ENCODE measurements at regions not wholly inside any gene's neighbourhood (a gene's known extent, or its start where the extent isn't known, plus 50 kb on each side); places are given as distances from the start of the nearest gene placed in this dataset.

GRCh38 chr16:73286346-73287267, 238.7 kb upstream of the ZFHX3 start:
- no peak for DNase-seq

DNA sequence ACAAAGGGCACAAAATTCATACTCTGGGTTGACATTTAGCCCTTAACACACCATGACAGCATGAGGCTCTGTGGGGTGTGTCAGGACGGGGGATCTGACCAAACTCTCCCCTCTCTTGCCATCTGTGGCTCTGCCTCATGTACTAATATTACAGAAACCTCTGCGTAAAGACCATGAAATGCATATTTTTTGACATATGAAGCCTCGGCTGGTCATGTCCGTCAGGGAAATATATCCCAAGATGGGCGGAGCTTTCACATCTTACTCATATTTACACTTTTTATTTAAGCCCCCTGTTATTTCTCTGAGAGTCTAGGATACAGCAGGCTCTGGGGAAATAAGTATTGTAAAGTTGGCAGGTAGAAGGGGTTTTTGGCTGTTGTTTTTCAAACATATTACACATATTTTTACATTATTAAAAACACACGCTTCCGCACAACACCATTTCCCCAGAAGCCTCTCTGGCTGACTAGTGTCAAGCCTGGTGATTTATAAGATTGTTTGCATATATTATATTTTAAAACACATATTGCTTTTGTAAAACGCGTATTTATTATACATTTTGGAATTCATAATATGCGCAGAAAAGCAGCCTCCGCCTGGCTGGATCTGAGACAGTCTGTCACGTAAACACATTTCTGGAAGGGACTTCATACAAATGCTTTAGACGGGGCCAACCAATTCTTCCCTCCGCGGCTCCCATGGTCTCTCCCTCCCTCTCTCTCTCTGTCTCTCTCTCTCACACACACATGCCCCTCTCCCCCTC, 237.7 kb upstream of the ZFHX3 start:
- DNase-seq: no peak

DNA sequence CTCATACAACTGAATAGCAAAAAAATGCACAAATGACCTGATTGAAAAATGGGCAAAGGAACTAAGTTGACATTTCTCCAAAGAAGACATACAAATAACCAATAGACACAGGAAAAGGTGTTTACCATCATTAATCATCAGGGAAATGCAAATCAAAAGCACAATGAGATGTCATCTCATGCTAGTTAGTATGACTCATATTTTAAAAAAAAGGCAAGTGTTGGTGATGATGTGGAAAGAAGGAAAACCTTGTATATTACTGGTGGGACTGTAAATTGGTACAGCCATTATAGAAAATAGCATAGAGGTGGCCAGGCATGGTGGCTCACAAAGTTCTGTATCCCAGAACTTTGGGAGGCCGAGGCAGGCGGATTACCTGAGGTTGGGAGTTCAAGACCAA, 232.5 kb upstream of the ZFHX3 start:
- DNase-seq: no peak

- no peak for DNase-seq
These were observed 231.5 kb upstream of the ZFHX3 start for GRCh38 chr16:73279451-73279850.

DNA sequence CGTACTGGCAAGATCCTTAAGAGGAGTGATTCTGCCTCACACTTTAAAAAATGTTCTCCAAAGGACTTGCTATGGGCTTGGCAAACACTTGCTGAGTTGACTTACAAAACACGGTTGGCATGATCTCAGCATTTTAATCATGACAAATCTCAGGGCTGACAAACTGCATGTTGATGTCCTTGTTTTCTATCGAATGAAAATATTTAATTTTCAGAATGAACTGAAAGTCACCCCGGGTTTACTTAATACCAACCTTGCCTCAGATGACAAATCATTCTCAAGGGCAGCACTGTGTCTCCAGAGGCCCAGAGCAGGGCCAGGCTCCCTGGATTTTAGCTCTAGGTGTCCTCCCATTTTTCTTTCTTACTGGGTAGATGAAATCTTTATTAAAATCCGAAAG, 229.1 kb upstream of the ZFHX3 start:
- DNase-seq: no peak

DNA sequence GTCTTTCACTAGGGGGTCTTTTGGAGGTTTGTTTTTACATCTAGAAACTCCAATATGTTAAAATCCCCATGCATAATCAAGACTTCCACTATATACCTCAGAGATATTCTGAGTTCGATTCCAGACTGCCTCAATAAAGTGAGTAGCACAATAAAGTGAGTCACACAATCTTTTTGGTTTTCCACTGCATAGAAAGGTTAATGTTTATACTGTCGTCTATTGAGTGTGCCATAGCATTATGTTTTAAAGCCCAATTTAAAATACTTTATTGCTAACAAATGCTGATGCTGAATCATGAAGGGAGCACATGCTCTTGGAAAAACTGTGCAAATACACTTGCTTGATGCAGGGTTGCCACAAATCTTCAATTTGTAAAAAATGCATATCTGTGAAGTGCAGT, 227.5 kb upstream of the ZFHX3 start:
- no peak for DNase-seq

DNA sequence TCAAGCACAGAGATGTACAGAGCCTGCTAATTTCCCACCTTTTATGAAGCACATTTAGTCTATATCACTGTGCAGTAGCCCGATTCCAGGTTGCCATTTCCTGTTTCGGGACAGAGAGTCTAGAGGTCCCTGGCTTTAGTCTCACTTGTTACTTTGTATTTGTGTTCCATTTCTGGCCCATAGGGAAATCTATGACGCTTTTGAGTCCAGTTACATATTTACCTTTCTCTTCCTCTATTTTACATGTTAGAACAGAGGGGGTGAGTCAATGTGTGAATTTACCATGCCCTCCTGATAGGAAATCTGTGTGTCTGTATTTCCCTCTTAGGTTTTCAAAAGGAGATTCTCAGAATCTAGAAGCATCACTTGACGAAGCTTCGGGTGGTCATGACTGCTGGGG, 227.1 kb upstream of the ZFHX3 start:
- no peak for DNase-seq

DNA sequence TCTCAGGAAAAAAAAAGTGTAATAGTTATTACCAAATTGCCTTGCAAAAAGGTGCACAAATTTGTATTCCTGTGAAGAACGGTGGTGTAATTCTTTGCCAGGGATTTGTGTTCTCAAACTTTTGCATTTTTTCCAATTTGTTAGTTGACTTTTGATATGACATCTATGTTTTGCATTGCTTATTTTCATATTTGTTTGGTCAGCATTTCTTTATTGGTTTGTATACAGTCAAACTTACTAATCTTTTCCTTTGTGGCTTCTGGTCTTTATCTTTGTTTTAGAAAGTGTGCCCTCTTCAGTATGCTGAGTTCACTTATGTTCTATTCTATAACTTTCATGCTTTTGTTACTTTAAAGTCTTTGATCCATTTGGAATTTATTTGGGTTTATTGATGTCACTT, 226.2 kb upstream of the ZFHX3 start:
- no peak for DNase-seq

- DNase-seq: no peak
These were observed 220.6 kb upstream of the ZFHX3 start for GRCh38 chr16:73268366-73268993.

DNA sequence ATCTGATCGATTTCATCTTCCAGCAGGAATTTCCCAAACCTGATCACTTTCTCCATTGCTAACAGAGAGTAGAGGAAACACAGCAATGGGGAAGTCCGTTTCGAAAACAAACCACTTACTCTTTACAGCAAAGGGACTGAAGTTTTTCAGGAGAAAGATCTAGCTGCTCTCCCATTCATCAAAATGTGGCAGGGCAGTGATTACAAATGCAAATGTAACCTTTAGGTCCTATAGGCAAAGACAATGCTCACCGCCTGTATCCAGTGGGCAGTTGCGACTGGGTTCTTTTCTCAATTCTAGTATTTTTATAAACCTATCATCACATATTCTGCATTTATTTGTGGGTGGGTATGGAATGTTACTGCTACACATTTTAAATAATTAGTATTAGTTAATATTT, 218.0 kb upstream of the ZFHX3 start:
- DNase-seq: no peak

- DNase-seq: no peak
These were observed 217.4 kb upstream of the ZFHX3 start for GRCh38 chr16:73265124-73265837.

DNA sequence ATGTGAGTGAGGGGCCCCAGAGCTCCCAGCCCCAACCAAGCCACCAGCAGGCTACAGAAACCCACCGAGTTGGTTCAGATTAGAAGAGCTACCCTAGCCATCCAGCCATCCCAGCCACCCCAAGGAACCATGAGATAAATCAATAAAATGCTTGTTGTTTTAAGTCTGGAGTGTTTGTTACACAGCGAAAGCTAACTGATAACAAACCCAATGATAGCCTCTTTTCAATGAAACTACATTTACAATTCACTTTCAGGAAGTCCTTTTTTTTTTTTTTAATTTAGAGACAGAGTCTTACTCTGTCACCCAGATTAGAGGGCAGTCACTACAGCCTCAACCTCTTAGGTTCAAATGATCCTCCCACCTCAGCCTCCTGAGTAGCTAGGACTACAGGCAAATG, 215.0 kb upstream of the ZFHX3 start:
- no peak for DNase-seq

- DNase-seq: no peak
These were observed 207.1 kb upstream of the ZFHX3 start for GRCh38 chr16:73255031-73255430.

- DNase-seq: no peak
These were observed 206.1 kb upstream of the ZFHX3 start for GRCh38 chr16:73253922-73254480.

GRCh38 chr16:73252446-73252845, 204.5 kb upstream of the ZFHX3 start:
- DNase-seq: no peak

- DNase-seq: no peak
These were observed 203.7 kb upstream of the ZFHX3 start for GRCh38 chr16:73251608-73252007.

DNA sequence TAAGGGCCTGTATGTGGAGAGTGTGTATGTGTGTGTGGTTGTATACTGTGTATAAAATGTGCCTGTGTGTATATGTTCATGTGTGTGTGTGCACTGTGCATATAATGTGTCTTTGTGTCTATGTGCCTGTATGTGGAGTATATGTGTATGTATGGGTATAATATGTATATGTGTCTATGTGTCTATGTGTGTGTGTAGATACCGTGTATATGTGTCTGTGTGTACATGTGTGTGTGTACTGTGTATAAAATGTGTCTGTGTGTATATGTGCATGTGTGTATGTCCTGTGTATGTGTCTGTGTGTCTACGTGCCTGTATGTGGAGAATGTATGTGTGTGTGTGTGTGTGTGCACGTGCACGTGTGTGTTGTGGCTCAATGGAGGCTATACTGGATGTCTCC, 200.4 kb upstream of the ZFHX3 start:
- no peak for DNase-seq

- DNase-seq: no peak
These were observed 193.0 kb upstream of the ZFHX3 start for GRCh38 chr16:73240920-73241319.

- no peak for DNase-seq
These were observed 189.7 kb upstream of the ZFHX3 start for GRCh38 chr16:73237601-73238000.

GRCh38 chr16:73234496-73234895, 186.6 kb upstream of the ZFHX3 start:
- no peak for DNase-seq

GRCh38 chr16:73233846-73234424, 186.0 kb upstream of the ZFHX3 start:
- DNase-seq: no peak

DNA sequence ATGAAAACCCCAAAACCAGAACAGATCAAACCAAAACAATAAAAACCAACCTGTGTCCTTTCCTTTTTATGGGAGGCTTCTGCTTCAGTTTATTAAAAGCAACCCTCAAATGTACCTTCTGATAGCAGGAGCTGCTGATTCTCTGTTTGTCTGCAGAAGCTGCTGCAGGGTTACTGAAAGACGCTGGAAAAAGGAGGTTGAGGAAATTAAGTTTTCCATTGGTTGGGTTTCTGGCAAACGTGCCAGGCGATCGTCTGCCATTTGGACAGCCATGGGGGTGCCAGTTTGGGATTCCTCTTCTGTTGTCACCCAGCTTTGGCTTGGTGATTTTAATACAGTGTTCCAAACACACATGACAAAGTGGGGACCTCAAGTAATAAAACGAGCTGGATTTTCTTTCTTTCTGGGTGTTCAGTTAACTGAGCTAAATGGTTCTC, 185.4 kb upstream of the ZFHX3 start:
- DNase-seq: no peak

Measured in NCI-H187 (cell line).